Pons (tissue), 1 donor: ENCODE measurements at regions not wholly inside any gene's neighbourhood (a gene's known extent, or its start where the extent isn't known, plus 50 kb on each side); places are given as distances from the start of the nearest gene placed in this dataset.

Source experiments
- DNase-seq: peaks from one replicate; pipeline ENCODE4 v3.0.0-alpha.2; 2016; ENCODE audit warnings: low spot score

GRCh38 chr16:48487287-48487686, 102.1 kb upstream of the SIAH1 start:
- no peak for DNase-seq

- DNase-seq = no peak
These were observed 96.6 kb upstream of the SIAH1 start for GRCh38 chr16:48481772-48482171.

GRCh38 chr16:48481211-48481610, 96.0 kb upstream of the SIAH1 start:
- DNase-seq = no peak

GRCh38 chr16:48479955-48480354, 94.7 kb upstream of the SIAH1 start:
- DNase-seq = no peak

GRCh38 chr16:48479329-48479728, 94.1 kb upstream of the SIAH1 start:
- no peak for DNase-seq

GRCh38 chr16:48478393-48478792, 93.2 kb upstream of the SIAH1 start:
- no peak for DNase-seq

GRCh38 chr16:48471435-48471834, 86.2 kb upstream of the SIAH1 start:
- DNase-seq = no peak

- DNase-seq = no peak
These were observed 77.0 kb upstream of the SIAH1 start for GRCh38 chr16:48462106-48462740.

GRCh38 chr16:48459167-48459566, 74.0 kb upstream of the SIAH1 start:
- no peak for DNase-seq

- DNase-seq = no peak
These were observed 68.8 kb upstream of the SIAH1 start for GRCh38 chr16:48454051-48454450.

- no peak for DNase-seq
These were observed 68.0 kb upstream of the SIAH1 start for GRCh38 chr16:48452991-48453760.

GRCh38 chr16:48451323-48451722, 66.1 kb upstream of the SIAH1 start:
- DNase-seq = no peak

GRCh38 chr16:48450367-48450766, 65.2 kb upstream of the SIAH1 start:
- DNase-seq = no peak

- DNase-seq = no peak
These were observed 63.7 kb upstream of the SIAH1 start for GRCh38 chr16:48448841-48449481.

- no peak for DNase-seq
These were observed 62.8 kb upstream of the SIAH1 start for GRCh38 chr16:48447940-48448536.

GRCh38 chr16:48447428-48447827, 62.2 kb upstream of the SIAH1 start:
- no peak for DNase-seq

GRCh38 chr16:48446534-48446920, 61.3 kb upstream of the SIAH1 start:
- no peak for DNase-seq

GRCh38 chr16:48445782-48446533, 60.7 kb upstream of the SIAH1 start:
- DNase-seq = no peak

- no peak for DNase-seq
These were observed 59.4 kb upstream of the SIAH1 start for GRCh38 chr16:48444574-48444973.

- no peak for DNase-seq
These were observed 57.2 kb upstream of the SIAH1 start for GRCh38 chr16:48442379-48442778.

GRCh38 chr16:48441863-48442279, 56.7 kb upstream of the SIAH1 start:
- no peak for DNase-seq

- DNase-seq = no peak
These were observed 55.9 kb upstream of the SIAH1 start for GRCh38 chr16:48441106-48441505.
